ENCODE measurements at regions not wholly inside any gene's neighbourhood (a gene's known extent, or its start where the extent isn't known, plus 50 kb on each side); places are given as distances from the start of the nearest gene placed in this dataset.

- Histone ChIP-seq H3K9me3 (ENCODE audit: insufficient read depth, low read length, severe bottlenecking) (no peaks in the 10 kb centered on the region), H3K9ac (ENCODE audit: low read depth, low read length) (no peak overlapping the region), H3K27me3 (ENCODE audit: insufficient read depth, low read length, poor library complexity) (no peaks in the 10 kb centered on the region), H3K4me2 (ENCODE audit: insufficient read depth, low read length) (no peak overlapping the region), H3K79me2 (ENCODE audit: insufficient read depth, low read length) (no peaks in the 10 kb centered on the region), H2AFZ (ENCODE audit: low read depth, low read length) (no peak overlapping the region), H4K20me1 (ENCODE audit: insufficient read depth, low read length) (no peaks in the 10 kb centered on the region), H3K4me3 (ENCODE audit: low read depth in 1 of 2, low read length in 2 of 2) (no peak overlapping the region), H3K36me3 (ENCODE audit: insufficient read depth, low read length) (no peaks in the 10 kb centered on the region), H3K27ac (ENCODE audit: low read length) (no peak overlapping the region), H3K4me1 (ENCODE audit: insufficient read depth, low read length) (no peaks in the 10 kb centered on the region)
- TF ChIP-seq EZH2 (IDR thresholded peaks at IDR 0.05; ENCODE audit: borderline replicate concordance, low read depth, low read length, severe bottlenecking) (no peak), CTCF (IDR thresholded peaks at IDR 0.05; ENCODE audit: borderline replicate concordance, extremely low read depth, low read length, poor library complexity, severe bottlenecking) (no peak)
- ATAC-seq (ENCODE audit: insufficient read depth, low read depth) (no peak), DNase-seq (no peak)
These were observed 212.6 kb downstream of the CLIC5 start for GRCh38 chr6:45803071-45803470.

- TF ChIP-seq EZH2 (IDR thresholded peaks at IDR 0.05; ENCODE audit: borderline replicate concordance, low read depth, low read length, severe bottlenecking) (no peak), CTCF (IDR thresholded peaks at IDR 0.05; ENCODE audit: borderline replicate concordance, extremely low read depth, low read length, poor library complexity, severe bottlenecking) (no peak)
- Histone ChIP-seq H3K4me2 (ENCODE audit: insufficient read depth, low read length) (no peak overlapping the region), H4K20me1 (ENCODE audit: insufficient read depth, low read length) (no peaks in the 10 kb centered on the region), H3K9ac (ENCODE audit: low read depth, low read length) (no peak overlapping the region), H2AFZ (ENCODE audit: low read depth, low read length) (no peak overlapping the region), H3K79me2 (ENCODE audit: insufficient read depth, low read length) (no peaks in the 10 kb centered on the region), H3K27ac (ENCODE audit: low read length) (no peak overlapping the region), H3K4me1 (ENCODE audit: insufficient read depth, low read length) (no peaks in the 10 kb centered on the region), H3K27me3 (ENCODE audit: insufficient read depth, low read length, poor library complexity) (no peaks in the 10 kb centered on the region), H3K4me3 (ENCODE audit: low read depth in 1 of 2, low read length in 2 of 2) (no peak overlapping the region), H3K9me3 (ENCODE audit: insufficient read depth, low read length, severe bottlenecking) (no peaks in the 10 kb centered on the region), H3K36me3 (ENCODE audit: insufficient read depth, low read length) (no peaks in the 10 kb centered on the region)
- DNase-seq: no peak
- ATAC-seq (ENCODE audit: insufficient read depth, low read depth): no peak
These were observed 214.0 kb downstream of the CLIC5 start for GRCh38 chr6:45801471-45802289.

- ATAC-seq (ENCODE audit: insufficient read depth, low read depth) (no peak), DNase-seq (no peak)
- Histone ChIP-seq H3K4me1 (ENCODE audit: insufficient read depth, low read length) (no peaks in the 10 kb centered on the region), H3K27me3 (ENCODE audit: insufficient read depth, low read length, poor library complexity) (no peaks in the 10 kb centered on the region), H3K27ac (ENCODE audit: low read length) (no peak overlapping the region), H3K79me2 (ENCODE audit: insufficient read depth, low read length) (no peaks in the 10 kb centered on the region), H3K4me3 (ENCODE audit: low read depth in 1 of 2, low read length in 2 of 2) (no peak overlapping the region), H4K20me1 (ENCODE audit: insufficient read depth, low read length) (no peaks in the 10 kb centered on the region), H3K9me3 (ENCODE audit: insufficient read depth, low read length, severe bottlenecking) (no peaks in the 10 kb centered on the region), H3K9ac (ENCODE audit: low read depth, low read length) (no peak overlapping the region), H2AFZ (ENCODE audit: low read depth, low read length) (no peak overlapping the region), H3K36me3 (ENCODE audit: insufficient read depth, low read length) (no peaks in the 10 kb centered on the region), H3K4me2 (ENCODE audit: insufficient read depth, low read length) (no peak overlapping the region)
- TF ChIP-seq EZH2 (IDR thresholded peaks at IDR 0.05; ENCODE audit: borderline replicate concordance, low read depth, low read length, severe bottlenecking) (no peak), CTCF (IDR thresholded peaks at IDR 0.05; ENCODE audit: borderline replicate concordance, extremely low read depth, low read length, poor library complexity, severe bottlenecking) (no peak)
These were observed 214.7 kb downstream of the CLIC5 start for GRCh38 chr6:45800911-45801310.
